Thyroid gland (tissue), 4 donors: ENCODE measurements at regions not wholly inside any gene's neighbourhood (a gene's known extent, or its start where the extent isn't known, plus 50 kb on each side); places are given as distances from the start of the nearest gene placed in this dataset.

ENCODE experiments used
- DNase-seq, 2 donors: peaks; one replicate each; pipeline ENCODE4 v3.0.0-alpha.2; 2019
- H3K27ac ChIP-seq, 3 donors: fragments of 200-600 bp; sonication (generic); 1 replicate in 2 of 3; 2 replicates in 1 of 3; pipeline ENCODE4 v1.5.1; 2016 to 2019; ENCODE audit warnings: mild to moderate bottlenecking in 1 of 3, moderate library complexity in 1 of 3
- H3K27me3 ChIP-seq: fragments of 200-600 bp; sonication (generic); one replicate; pipeline ENCODE4 v1.5.1; 2019
- H3K36me3 ChIP-seq, 2 donors: fragments of 200-600 bp; sonication (generic); one replicate each; pipeline ENCODE4 v1.5.1; 2016 to 2019
- H3K4me1 ChIP-seq, 2 donors: fragments of 200-600 bp; sonication (generic); one replicate each; pipeline ENCODE4 v1.5.1; 2017 to 2019
- H3K4me3 ChIP-seq, 3 donors: fragments of 200-600 bp; sonication (generic); replicated peaks in 1 of 3; 1 replicate in 2 of 3; 2 replicates in 1 of 3; pipeline ENCODE4 v1.5.1; 2016; ENCODE audit warnings: mild to moderate bottlenecking in 1 of 3
- H3K9me3 ChIP-seq: fragments of 200-600 bp; sonication (generic); one replicate; pipeline ENCODE4 v1.5.1; 2017
- CTCF ChIP-seq, 6 experiments: fragments of 200-600 bp in 3 of 6; fragments of 450-650 bp in 3 of 6; sonication (generic) in 3 of 6; IDR thresholded peaks; one replicate each; pipeline ENCODE4 v1.5.1; 2016 to 2019; ENCODE audit warnings: antibody characterized with exemption in 6 of 6, mild to moderate bottlenecking in 2 of 6, inconsistent platforms in 1 of 6, moderate library complexity in 1 of 6
- POLR2A ChIP-seq, 2 donors: fragments of 450-650 bp; IDR thresholded peaks; one replicate each; pipeline ENCODE4 v1.6.1; 2017; ENCODE audit warnings: antibody characterized with exemption in 2 of 2, mild to moderate bottlenecking in 2 of 2, moderate library complexity in 1 of 2
- whole genome bisulfite sequencing, 2 donors: methylation state at CpG; one replicate each; pipeline ENCODE4 v1.1.5; 2017; 5-methylcytosine and 5-hydroxymethylcytosine counted together
- intact Hi-C: fragments of 100-400 bp; cut with DNase I; formaldehyde crosslinking; loops from one replicate; pipeline ENCODE4 v1.15.1; 2023

DNA sequence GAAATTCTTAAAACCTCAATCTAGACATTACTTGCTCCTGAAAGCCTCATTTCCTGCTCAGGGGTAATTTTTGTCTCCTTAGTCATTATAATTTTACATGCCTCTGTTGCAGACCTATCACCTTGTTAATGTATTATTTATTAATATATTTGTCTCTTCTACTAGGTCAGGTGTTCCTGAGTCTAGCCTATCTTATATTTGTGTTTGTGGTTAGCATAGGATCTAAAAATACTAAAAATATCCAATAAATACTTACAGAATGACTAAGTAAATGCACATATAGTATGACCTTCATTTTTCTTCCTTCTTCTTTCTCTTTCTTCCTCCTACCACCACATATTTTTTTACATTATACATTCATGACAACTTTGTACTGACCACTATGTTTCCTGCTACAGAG lies 268.9 kb upstream of the HS3ST5 start:
- TF ChIP-seq CTCF (IDR thresholded peaks at IDR 0.05) (no peak), POLR2A (IDR thresholded peaks at IDR 0.05) (no peak)
- Histone ChIP-seq H3K4me1 (no peaks in the 10 kb centered on the region), H3K4me3 (no peak overlapping the region), H3K36me3 (no peaks in the 10 kb centered on the region), H3K9me3 (no peaks in the 10 kb centered on the region), H3K27ac (no peak overlapping the region), H3K27me3 (no peaks in the 10 kb centered on the region)
- DNase-seq, result no peak
- intact Hi-C loops, result no loop called here

GRCh38 chr6:114608091-114608490 lies 265.3 kb upstream of the HS3ST5 start:
- DNase-seq, result no peak
- H3K4me3 ChIP-seq, result no peak overlapping the region
- no peaks in the 10 kb centered on the region for H3K9me3 ChIP-seq
- no peaks in the 10 kb centered on the region for H3K4me1 ChIP-seq
- H3K36me3 ChIP-seq, result no peaks in the 10 kb centered on the region
- WGBS, 2 donors, result 79 to 85% methylated on average over 2 of the region's 2 CpGs
- intact Hi-C loops, result no loop called here
- no peak overlapping the region for H3K27ac ChIP-seq
- no peaks in the 10 kb centered on the region for H3K27me3 ChIP-seq
- TF ChIP-seq CTCF (IDR thresholded peaks at IDR 0.05) (no peak), POLR2A (IDR thresholded peaks at IDR 0.05) (no peak)

GRCh38 chr6:114605656-114606055 lies 262.8 kb upstream of the HS3ST5 start:
- TF ChIP-seq CTCF (IDR thresholded peaks at IDR 0.05) (no peak), POLR2A (IDR thresholded peaks at IDR 0.05) (no peak)
- Histone ChIP-seq H3K4me1 (no peaks in the 10 kb centered on the region), H3K36me3 (no peaks in the 10 kb centered on the region), H3K27ac (no peak overlapping the region), H3K27me3 (no peaks in the 10 kb centered on the region), H3K4me3 (no peak overlapping the region), H3K9me3 (no peaks in the 10 kb centered on the region)
- intact Hi-C loops, result no loop called here
- WGBS, 2 donors, result 86 to 87% methylated on average over 3 of the region's 3 CpGs
- no peak for DNase-seq

DNA sequence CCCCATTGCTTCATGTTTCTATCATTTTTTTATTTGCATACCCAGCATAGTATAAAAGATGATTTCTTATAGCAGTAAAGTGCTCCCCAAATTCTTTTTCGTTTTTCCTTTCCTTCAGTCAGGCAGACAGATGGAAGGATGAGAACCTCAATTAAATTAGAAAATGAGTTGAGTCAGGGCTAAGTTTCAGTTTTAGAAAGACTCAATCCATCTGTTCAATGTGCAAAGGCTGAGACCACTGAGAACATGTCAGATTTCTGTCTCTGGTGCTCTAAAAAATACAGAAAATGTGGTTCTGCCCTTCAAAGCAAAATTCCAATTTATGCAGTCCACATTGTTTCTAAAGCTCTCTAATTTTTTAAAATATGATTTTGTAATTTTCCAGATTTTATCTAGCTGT lies 257.6 kb upstream of the HS3ST5 start:
- no peak for DNase-seq
- H3K4me1 ChIP-seq, result no peaks in the 10 kb centered on the region
- TF ChIP-seq POLR2A (IDR thresholded peaks at IDR 0.05) (no peak), CTCF (IDR thresholded peaks at IDR 0.05) (no peak)
- H3K36me3 ChIP-seq, result no peaks in the 10 kb centered on the region
- intact Hi-C loops, result no loop called here
- H3K4me3 ChIP-seq, result no peak overlapping the region
- no peaks in the 10 kb centered on the region for H3K27me3 ChIP-seq
- WGBS, 2 donors, result 58 to 68% methylated on average over 1 of the region's 1 CpG
- H3K9me3 ChIP-seq, result no peaks in the 10 kb centered on the region
- H3K27ac ChIP-seq, result no peak overlapping the region

GRCh38 chr6:114595591-114595990 lies 252.8 kb upstream of the HS3ST5 start:
- H3K4me1 ChIP-seq, result no peaks in the 10 kb centered on the region
- no peaks in the 10 kb centered on the region for H3K36me3 ChIP-seq
- H3K9me3 ChIP-seq, result no peaks in the 10 kb centered on the region
- TF ChIP-seq CTCF (IDR thresholded peaks at IDR 0.05), result no peak
- TF ChIP-seq POLR2A (IDR thresholded peaks at IDR 0.05), result no peak
- no peak for DNase-seq
- H3K4me3 ChIP-seq, result no peak overlapping the region
- no peak overlapping the region for H3K27ac ChIP-seq
- no peaks in the 10 kb centered on the region for H3K27me3 ChIP-seq
- WGBS, 2 donors, result 68 to 70% methylated on average over 2 of the region's 2 CpGs
- intact Hi-C loops, result no loop called here
